K562 (cell line): ENCODE measurements at regions not wholly inside any gene's neighbourhood (a gene's known extent, or its start where the extent isn't known, plus 50 kb on each side); places are given as distances from the start of the nearest gene placed in this dataset.

ENCODE experiments used
- ATAC-seq: fragments of 200-7000 bp; cut with Tn5 transposase; 3 replicates; pipeline ENCODE4 v1.9.1; 2020; ENCODE audit warnings: moderate library complexity
- BruUV-seq: library from RNA; stranded (reverse); fragments of 400-500 nt; replicated peaks from 2 replicates; lab custom pipeline; 2021; lab: Mats Ljungman, UMichigan
- CTCF ChIA-PET: fragments of 300-600 bp; formaldehyde crosslinking; extraction: SDS; loops from one replicate; lab custom pipeline; 2021; ENCODE audit warnings: low intra/inter-chr PET ratio; lab: Yijun Ruan, JAX
- POLR2A ChIA-PET: fragments of 300-600, 350-650 bp; sonication (Branson Sonifier 250); formaldehyde crosslinking; extraction: SDS; loops from one replicate; lab custom pipeline; 2021; ENCODE audit warnings: antibody characterized with exemption, inconsistent platforms; lab: Yijun Ruan, JAX
- DNase-seq, 4 experiments: peaks; one replicate each; pipeline versions ENCODE4 v3.0.0 to v3.0.0-alpha.2; 2011 to 2018; ENCODE audit warnings: low spot score in 3 of 4, mixed read lengths in 3 of 4; ENCODE audit errors: extremely low read depth in 1 of 4
- FAIRE-seq: peaks from 2 replicates; lab custom pipeline; 2011; peaks lifted over from hg19 to GRCh38; lab: Jason Lieb, UNC
- H2AFZ ChIP-seq: 2 replicates; pipeline ENCODE4 v1.6.0; 2011; ENCODE audit warnings: low read depth, low read length, control low read depth, inconsistent platforms
- H3K27ac ChIP-seq: fragments of 200-600 bp; 3 replicates; pipeline ENCODE4 v1.8.0; 2011; ENCODE audit warnings: low read depth, mild to moderate bottlenecking, control low read depth, inconsistent platforms, low read length, moderate library complexity, mixed read lengths; ENCODE audit errors: extremely low read depth
- H3K27me3 ChIP-seq, 2 experiments: fragments of 300-600 bp in 1 of 2; 2 replicates in 1 of 2; 3 replicates in 1 of 2; pipeline versions ENCODE4 v1.6.0 to v1.8.0; 2011; ENCODE audit warnings: inconsistent platforms in 2 of 2, low read length in 2 of 2, mild to moderate bottlenecking in 1 of 2, mixed read lengths in 1 of 2, moderate library complexity in 1 of 2; ENCODE audit not compliant: control insufficient read depth in 2 of 2, insufficient read depth in 2 of 2
- H3K36me3 ChIP-seq: fragments of 300-600 bp; 3 replicates; pipeline ENCODE4 v1.8.0; 2011; ENCODE audit warnings: mild to moderate bottlenecking, low read length, inconsistent platforms; ENCODE audit not compliant: control insufficient read depth, insufficient read depth
- H3K4me1 ChIP-seq, 2 experiments: fragments of 200-600 bp in 1 of 2; replicated peaks in 1 of 2; 2 replicates in 1 of 2; 3 replicates in 1 of 2; pipeline versions ENCODE4 v1.5.1 to v1.8.0; 2011; ENCODE audit warnings: inconsistent platforms in 2 of 2, low read length in 2 of 2, mild to moderate bottlenecking in 1 of 2, mixed read lengths in 1 of 2, moderate library complexity in 1 of 2; ENCODE audit not compliant: control insufficient read depth in 2 of 2, insufficient read depth in 2 of 2
- H3K4me2 ChIP-seq: 2 replicates; pipeline ENCODE4 v1.6.1; 2011; ENCODE audit warnings: low read length, control low read depth, inconsistent platforms, mixed read lengths; ENCODE audit not compliant: insufficient read depth
- H3K4me3 ChIP-seq: fragments of 200-600 bp; sonication (generic), shearing (Covaris generic); 2 replicates; pipeline ENCODE4 v1.5.1; 2016; ENCODE audit warnings: control low read depth, inconsistent platforms
- H3K79me2 ChIP-seq: fragments of 200-600 bp; 3 replicates; pipeline ENCODE4 v1.8.0; 2011; ENCODE audit warnings: low read length, inconsistent platforms; ENCODE audit not compliant: control insufficient read depth, insufficient read depth
- H3K9ac ChIP-seq, 2 experiments: 2 replicates each; pipeline versions ENCODE4 v1.6.0 to v1.6.1; 2011; ENCODE audit warnings: low read depth in 2 of 2, low read length in 2 of 2, control low read depth in 1 of 2, inconsistent platforms in 1 of 2, mild to moderate bottlenecking in 1 of 2, mixed read lengths in 1 of 2; ENCODE audit not compliant: insufficient read depth in 1 of 2
- H3K9me1 ChIP-seq: one replicate; pipeline ENCODE4 v1.6.0; 2011; ENCODE audit warnings: inconsistent platforms, mild to moderate bottlenecking, low read length, moderate library complexity; ENCODE audit not compliant: control insufficient read depth, insufficient read depth
- H3K9me3 ChIP-seq: replicated peaks from 2 replicates; pipeline ENCODE4 v1.5.1; 2011; ENCODE audit warnings: low read depth, low read length, inconsistent platforms; ENCODE audit not compliant: control insufficient read depth, insufficient read depth
- H4K20me1 ChIP-seq: replicated peaks from 2 replicates; pipeline ENCODE4 v1.6.1; 2011; ENCODE audit warnings: low read length, inconsistent platforms, mixed read lengths; ENCODE audit not compliant: control insufficient read depth, insufficient read depth
- FOXJ2 ChIP-seq: fragments of 200-800 bp; sonication (Bioruptor generic); IDR thresholded peaks from 2 replicates; pipeline ENCODE4 v1.6.1; 2016; ENCODE audit warnings: missing genetic modification characterization, missing compliant biosample characterization
- NFE2L1 ChIP-seq: fragments of 450-650 bp; IDR thresholded peaks from 2 replicates; pipeline ENCODE4 v1.6.1; 2016; ENCODE audit warnings: missing genetic modification characterization, low read depth, mild to moderate bottlenecking, missing compliant biosample characterization, moderate library complexity, borderline replicate concordance
- RCOR1 ChIP-seq, 2 experiments: IDR thresholded peaks; 2 replicates each; pipeline ENCODE4 v1.6.1; 2012; ENCODE audit warnings: low read depth in 2 of 2, low read length in 2 of 2, borderline replicate concordance in 1 of 2, improper control_type of control experiment in 1 of 2
- SETDB1 ChIP-seq: IDR thresholded peaks from one replicate; pipeline ENCODE4 v1.6.1; 2012; ENCODE audit warnings: low read length, control low read depth, inconsistent platforms
- TEAD1 ChIP-seq, 2 experiments: fragments of 450-650 bp in 1 of 2; sonication (generic) in 1 of 2; formaldehyde crosslinking; IDR thresholded peaks; 2 replicates each; pipeline versions ENCODE4 v1.4.0 to v1.8.0; 2020 to 2022; ENCODE audit warnings: mild to moderate bottlenecking in 2 of 2, missing genetic modification reagents in 1 of 2
- WGBS: fragments of 100-300 bp; shearing (Covaris generic); methylation state at CpG from one replicate; pipeline ENCODE4 v1.1.6; 2016; ENCODE audit warnings: low coverage, mixed read lengths; ENCODE audit not compliant: insufficient coverage; ENCODE audit errors: missing lambda C conversion rate; 5-methylcytosine and 5-hydroxymethylcytosine counted together
- in situ Hi-C: fragments of 300-500 bp; cut with MboI; formaldehyde crosslinking; loops from 4 replicates; pipeline ENCODE4 v1.15.0; 2018; ENCODE audit warnings: inconsistent platforms, mixed read lengths
- intact Hi-C: fragments of 100-400 bp; cut with micrococcal nuclease; formaldehyde crosslinking; loops from 2 replicates; pipeline ENCODE4 v1.14.2; 2022
- TF ChIP-seq, protein P1 (sequence below), 2 experiments: fragments of 450-650 bp in 1 of 2; sonication (generic) in 1 of 2; formaldehyde crosslinking in 1 of 2; IDR thresholded peaks; 2 replicates each; pipeline versions ENCODE4 v1.7.1 to v1.9.0; 2016 to 2022; ENCODE audit warnings: inconsistent platforms in 1 of 2, mild to moderate bottlenecking in 1 of 2, missing genetic modification reagents in 1 of 2
- TF ChIP-seq, protein P2 (sequence below), 2 experiments: fragments of 450-650 bp in 1 of 2; sonication (generic) in 1 of 2; formaldehyde crosslinking in 1 of 2; IDR thresholded peaks in 1 of 2; conservative IDR thresholded peaks in 1 of 2; 2 replicates each; pipeline versions ENCODE4 v1.6.1 to v1.8.1; 2016 to 2023; ENCODE audit warnings: mild to moderate bottlenecking in 2 of 2, moderate library complexity in 2 of 2, inconsistent platforms in 1 of 2, missing genetic modification reagents in 1 of 2

DNA sequence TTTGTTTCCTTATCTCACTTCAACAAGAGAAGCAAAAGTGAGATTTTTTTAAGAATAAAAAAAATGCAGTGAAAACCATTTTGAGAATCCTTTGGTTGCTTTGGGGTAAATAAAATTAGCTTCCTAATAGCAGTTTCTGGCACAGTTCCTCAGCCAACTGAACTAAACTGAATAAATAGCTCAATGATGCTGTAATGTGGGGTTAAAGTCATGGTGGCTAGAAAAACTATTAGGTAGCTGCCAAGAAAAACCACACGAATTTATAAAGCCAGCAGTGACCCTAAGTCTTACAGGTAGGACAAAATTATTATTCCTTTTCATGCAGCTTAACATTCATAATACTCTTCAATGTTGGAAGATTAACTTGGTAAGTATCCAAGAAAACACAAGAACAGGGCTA is 142.4 kb downstream of the APIP start:
- TF ChIP-seq, protein P1, sequence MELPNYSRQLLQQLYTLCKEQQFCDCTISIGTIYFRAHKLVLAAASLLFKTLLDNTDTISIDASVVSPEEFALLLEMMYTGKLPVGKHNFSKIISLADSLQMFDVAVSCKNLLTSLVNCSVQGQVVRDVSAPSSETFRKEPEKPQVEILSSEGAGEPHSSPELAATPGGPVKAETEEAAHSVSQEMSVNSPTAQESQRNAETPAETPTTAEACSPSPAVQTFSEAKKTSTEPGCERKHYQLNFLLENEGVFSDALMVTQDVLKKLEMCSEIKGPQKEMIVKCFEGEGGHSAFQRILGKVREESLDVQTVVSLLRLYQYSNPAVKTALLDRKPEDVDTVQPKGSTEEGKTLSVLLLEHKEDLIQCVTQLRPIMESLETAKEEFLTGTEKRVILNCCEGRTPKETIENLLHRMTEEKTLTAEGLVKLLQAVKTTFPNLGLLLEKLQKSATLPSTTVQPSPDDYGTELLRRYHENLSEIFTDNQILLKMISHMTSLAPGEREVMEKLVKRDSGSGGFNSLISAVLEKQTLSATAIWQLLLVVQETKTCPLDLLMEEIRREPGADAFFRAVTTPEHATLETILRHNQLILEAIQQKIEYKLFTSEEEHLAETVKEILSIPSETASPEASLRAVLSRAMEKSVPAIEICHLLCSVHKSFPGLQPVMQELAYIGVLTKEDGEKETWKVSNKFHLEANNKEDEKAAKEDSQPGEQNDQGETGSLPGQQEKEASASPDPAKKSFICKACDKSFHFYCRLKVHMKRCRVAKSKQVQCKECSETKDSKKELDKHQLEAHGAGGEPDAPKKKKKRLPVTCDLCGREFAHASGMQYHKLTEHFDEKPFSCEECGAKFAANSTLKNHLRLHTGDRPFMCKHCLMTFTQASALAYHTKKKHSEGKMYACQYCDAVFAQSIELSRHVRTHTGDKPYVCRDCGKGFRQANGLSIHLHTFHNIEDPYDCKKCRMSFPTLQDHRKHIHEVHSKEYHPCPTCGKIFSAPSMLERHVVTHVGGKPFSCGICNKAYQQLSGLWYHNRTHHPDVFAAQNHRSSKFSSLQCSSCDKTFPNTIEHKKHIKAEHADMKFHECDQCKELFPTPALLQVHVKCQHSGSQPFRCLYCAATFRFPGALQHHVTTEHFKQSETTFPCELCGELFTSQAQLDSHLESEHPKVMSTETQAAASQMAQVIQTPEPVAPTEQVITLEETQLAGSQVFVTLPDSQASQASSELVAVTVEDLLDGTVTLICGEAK (IDR thresholded peaks at IDR 0.05): no peak
- TF ChIP-seq, protein P1 (CRISPR knock-in tag; IDR thresholded peaks at IDR 0.05): no peak
- TF ChIP-seq, protein P2, sequence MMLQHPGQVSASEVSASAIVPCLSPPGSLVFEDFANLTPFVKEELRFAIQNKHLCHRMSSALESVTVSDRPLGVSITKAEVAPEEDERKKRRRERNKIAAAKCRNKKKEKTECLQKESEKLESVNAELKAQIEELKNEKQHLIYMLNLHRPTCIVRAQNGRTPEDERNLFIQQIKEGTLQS (IDR thresholded peaks at IDR 0.05): no peak
- TF ChIP-seq, protein P2 (CRISPR knock-in tag; conservative IDR thresholded peaks at IDR 0.05): no peak
- TF ChIP-seq FOXJ2 (tag) (no peak), TEAD1 (CRISPR knock-in tag; IDR thresholded peaks at IDR 0.05) (no peak), NFE2L1 (tag) (no peak), SETDB1 (no peak), RCOR1 (IDR thresholded peaks at IDR 0.05; ENCODE audit: borderline replicate concordance in 1 of 2, low read depth in 2 of 2, low read length in 2 of 2) (no peak)
- in situ Hi-C loops: no loop called here
- no peaks in the 10 kb centered on the region for H3K27me3 ChIP-seq
- intact Hi-C loops: no loop called here
- H3K9ac ChIP-seq: no peak overlapping the region
- ATAC-seq (no peak), FAIRE-seq (no peak), DNase-seq (no peak)
- no peak overlapping the region for H3K27ac ChIP-seq
- H4K20me1 ChIP-seq: no peaks in the 10 kb centered on the region
- no peaks in the 10 kb centered on the region for H3K9me3 ChIP-seq
- no peaks in the 10 kb centered on the region for H3K79me2 ChIP-seq
- no peak overlapping the region for H3K4me2 ChIP-seq
- ChIA-PET POLR2A (interaction anchor here (0.6 to 1.6 kb wide), 4 partner anchors 13 to 182 kb away, joined by 3 to 4 read pairs (median 4); no protein-coding TSS in a partner anchor), CTCF (no interaction called here)
- no peak overlapping the region for H3K4me3 ChIP-seq
- no peaks in the 10 kb centered on the region for H3K4me1 ChIP-seq
- H3K36me3 ChIP-seq: no peaks in the 10 kb centered on the region
- no peaks in the 10 kb centered on the region for H3K9me1 ChIP-seq
- WGBS: 8% methylated on average over 1 of the region's 1 CpG
- no TSS peak for BruUV-seq
- no peak overlapping the region for H2AFZ ChIP-seq
